ENCODE measurements at regions not wholly inside any gene's neighbourhood (a gene's known extent, or its start where the extent isn't known, plus 50 kb on each side); places are given as distances from the start of the nearest gene placed in this dataset.

DNA sequence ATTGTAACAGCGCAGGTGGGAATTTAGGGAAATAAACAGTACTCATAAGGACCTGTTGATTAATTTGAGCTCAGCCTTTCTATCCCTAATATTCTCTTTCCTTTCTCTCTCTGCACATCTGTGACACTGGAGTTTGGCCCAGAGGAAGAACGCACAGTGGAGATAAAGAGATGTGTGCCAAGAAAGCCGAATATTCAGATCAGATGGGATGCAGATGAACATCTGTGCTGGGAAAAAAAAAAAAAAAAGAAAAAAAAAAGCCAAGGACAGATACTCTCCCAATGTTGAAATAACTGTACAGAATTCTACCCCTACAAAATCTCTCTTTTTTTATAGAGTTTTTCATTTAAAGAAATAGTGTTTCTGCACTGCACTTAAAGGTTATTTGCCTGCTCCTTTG is 485.4 kb downstream of the KCNJ2 start:
- peak; percentile 87 for DNase-seq (ENCODE audit: low spot score)

DNA sequence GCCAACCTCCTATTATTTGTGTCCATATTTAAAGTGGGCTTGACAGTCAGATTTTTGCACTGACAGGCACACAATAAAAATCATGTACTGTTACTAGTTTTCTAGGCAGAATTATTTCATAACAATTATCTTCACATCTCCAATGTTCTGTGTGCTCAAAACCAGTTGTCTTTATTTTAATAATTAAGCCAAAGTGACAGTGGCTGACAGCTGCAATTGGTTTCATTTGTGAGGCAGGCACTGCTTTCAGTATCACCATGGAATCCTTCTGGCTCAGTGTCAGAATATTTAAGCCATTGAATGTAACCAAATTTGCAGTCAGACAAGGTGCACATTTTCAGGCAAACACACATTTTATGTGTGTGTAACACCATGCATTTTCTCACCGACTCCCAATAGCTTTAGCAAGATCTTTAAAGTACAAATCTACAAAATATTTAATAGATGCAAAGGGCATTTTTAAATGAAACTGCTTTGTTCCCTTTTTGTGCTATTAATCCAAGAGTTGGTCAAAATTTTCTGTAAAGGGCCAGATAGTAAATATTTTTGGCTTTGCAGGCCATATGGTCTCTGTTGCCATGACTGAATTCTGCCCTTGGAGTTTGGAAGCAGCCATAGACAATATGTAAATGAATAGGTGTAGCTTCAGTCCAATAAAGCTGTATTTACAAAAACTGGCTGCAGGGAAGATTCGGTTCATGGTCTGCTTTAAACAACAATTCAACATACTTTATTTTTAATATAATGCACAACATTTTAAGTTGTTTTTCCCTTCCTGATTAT is 486.0 kb downstream of the KCNJ2 start:
- peak; percentile 62 for DNase-seq (ENCODE audit: low spot score)

DNA sequence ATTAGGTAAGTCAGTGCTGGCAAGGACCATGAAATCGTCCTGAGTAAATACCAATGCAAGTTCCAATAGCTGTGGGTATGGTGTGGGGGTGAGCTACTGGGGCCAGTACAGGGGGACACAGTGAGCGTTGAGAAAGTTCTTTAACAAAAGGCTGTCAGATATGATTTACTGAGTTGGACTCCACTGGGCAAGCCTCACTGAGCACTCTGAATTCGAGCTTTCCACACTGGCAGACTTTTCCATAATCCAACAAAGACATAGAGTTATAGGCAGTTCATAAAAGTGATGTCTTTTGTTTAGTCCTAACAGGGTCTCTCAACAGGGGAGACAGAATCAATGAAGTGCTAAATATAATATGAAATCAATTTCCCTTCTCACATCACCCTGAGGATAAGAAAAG is 489.0 kb downstream of the KCNJ2 start:
- no peak for DNase-seq (ENCODE audit: low spot score)

DNA sequence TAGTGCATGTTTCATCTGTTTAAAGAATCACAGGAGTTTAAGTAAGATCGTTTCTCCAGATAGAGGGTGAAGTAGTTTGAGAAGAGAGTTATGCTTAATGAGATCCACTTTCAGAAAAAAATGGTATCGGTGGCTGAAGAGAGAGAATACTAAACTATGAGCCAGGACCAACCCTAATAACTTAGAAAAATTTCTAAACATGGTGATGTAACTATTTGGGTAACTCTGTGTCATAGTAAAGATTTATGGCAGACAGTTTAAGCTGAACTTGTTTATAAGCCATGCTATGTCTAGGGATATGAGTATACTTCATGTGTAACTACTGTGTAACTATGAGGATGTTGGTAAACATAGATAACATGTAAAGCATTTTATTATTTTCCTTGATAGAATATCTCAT is 489.5 kb downstream of the KCNJ2 start:
- no peak for DNase-seq (ENCODE audit: low spot score)

DNA sequence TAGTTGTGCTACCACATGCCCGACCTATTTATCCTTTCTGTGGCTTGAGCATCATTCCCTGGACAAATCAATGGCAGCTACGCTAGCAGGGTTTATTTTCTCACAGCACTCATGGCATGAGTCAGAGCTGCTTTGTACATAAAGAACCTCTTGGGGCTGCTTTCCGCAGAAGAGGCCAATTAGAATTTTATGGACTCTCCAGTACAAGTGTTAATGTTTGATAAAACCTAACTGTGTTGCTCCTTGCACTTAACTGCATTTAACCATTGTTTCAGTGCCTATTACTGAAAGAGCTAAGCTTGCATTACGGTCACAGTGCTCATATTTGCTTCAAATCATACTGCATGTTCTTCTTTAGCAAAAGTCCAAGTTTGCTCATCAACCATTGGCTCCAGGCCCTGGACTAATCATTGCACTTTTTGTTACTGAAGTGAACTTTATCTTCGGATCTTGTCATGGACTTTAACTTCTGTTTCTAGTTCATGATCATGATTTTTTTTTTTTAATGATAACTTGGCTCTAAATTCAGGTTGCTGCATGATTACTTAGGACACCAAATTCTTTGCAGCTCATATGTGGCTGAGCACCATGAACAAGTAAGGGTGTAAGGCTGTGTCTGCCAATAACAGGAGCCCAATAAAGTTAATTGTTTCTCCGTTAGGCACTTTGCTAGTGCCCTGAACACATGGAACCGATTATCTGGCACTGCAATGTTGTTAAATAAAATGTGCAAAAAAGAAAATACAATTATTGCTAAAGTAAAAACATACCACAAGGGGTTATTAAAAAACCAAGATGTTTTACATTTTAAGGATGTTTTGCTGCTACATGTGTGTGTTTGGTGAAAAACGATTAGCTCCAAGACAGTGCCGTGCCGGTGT is 492.2 kb downstream of the KCNJ2 start:
- DNase-seq (ENCODE audit: low spot score), result no peak

DNA sequence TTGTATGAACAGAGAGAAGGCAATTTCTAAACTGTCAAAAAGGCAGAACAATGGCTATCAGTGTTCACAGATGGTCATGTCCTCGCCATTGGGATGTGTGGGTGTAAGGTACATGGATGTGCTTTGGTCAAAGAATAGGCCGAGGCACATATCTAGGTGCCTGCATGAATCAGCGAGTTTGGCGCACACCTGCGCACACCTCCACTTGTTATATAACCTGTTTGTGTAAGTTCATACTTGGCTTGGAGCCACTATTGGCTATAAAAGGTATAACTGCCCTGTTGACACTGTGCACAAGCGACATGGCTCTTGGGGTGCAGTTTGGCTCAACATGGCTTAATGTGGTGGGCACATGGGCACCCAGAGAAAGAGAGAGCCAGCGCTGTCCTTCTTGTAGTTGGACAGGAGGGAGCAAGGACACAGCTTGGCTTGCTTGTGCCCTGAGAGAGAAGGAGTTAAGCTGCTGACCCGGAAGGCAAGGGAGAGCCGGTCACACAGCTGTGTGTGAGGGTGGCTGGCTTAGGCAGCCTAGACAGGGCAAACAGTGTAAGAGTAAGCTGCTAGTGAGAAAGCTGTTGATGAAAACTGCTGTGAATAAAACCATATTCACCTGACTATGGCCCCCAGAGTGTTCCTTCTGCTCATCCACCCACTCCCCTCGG is 499.1 kb downstream of the KCNJ2 start:
- no peak for DNase-seq (ENCODE audit: low spot score)

DNA sequence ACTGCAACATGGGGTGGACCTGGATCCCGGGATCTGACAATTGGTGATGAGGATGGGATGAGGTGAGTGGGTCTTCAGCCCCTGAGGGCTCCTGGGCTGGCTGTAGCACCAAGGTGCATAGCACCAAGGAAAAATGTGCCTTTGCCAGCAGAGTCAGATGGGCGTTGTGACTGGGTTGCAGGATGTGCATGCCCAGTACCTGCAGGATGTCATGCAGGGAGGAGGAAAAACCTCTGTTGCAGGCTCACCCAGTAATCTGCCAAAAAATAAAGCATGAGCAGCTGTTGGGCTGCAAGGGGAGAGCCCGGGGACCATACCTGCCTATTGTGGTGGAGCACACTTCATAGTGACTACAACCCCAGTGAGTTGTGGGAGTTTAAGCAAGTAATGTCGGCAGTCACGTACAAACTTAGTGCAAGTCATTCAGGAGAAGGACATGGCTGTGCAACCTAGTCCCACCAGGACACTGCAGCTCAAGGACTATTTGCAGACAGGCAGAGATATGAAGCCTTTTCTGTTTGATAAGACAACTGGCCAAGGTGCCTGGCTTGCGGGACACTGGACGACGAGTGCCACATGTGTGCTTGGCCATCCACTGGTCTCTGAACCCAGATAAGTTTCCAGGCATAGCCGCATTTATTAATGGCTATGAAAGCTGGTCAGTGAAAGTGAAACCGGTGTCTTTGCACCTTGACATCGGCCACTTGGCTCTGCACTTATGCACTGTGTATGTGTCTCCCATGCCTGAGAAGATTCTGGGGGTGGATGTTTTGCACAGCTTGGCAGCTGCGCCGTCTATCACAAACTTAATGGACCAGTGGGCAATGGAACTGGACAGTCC is 499.8 kb downstream of the KCNJ2 start:
- no peak for DNase-seq (ENCODE audit: low spot score)

DNA sequence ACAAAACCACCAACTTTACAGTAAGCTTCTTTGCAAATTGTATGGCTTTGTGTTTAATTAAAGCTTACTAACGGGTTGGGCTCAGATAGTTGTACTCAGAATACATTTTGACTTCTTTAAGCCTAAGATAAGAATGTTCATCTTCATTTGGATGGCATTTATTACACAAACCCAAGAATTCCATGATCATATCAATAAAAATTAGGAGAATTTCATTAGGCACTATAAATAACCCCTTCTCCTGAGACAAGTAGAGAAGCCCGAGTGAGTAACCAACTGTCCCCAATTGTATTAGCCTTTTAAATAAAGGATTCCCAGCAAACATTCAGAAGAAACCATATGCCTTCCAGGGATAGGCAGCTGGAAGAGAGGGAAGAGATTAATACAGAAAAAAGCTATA is 504.7 kb downstream of the KCNJ2 start:
- no peak for DNase-seq (ENCODE audit: low spot score)

GRCh38 chr17:70675070-70675590 is 505.8 kb downstream of the KCNJ2 start:
- no peak for DNase-seq (ENCODE audit: low spot score)

GRCh38 chr17:70677783-70678647 is 508.7 kb downstream of the KCNJ2 start:
- no peak for DNase-seq (ENCODE audit: low spot score)

- DNase-seq (ENCODE audit: low spot score), result no peak
Observed at GRCh38 chr17:70678889-70679288, 509.6 kb downstream of the KCNJ2 start.

DNA sequence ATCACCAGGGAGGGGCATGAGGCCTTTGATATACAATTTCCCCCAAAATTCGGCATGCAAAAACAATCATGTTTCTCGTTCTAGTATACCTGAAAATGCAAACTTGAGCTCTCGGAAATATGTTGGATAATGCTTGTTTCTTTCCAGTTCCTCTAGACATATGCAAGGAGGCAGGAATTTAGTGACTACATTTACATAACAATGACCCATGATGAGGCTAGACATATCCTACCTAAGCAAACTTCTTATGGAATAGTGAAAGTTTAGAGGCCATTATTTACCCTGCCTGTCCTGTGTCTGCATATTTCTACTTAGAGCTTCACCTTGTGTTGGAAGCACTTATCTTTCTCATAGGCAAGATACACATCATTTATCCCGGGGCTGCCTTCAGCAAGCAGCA is 514.6 kb downstream of the KCNJ2 start:
- DNase-seq (ENCODE audit: low spot score), result no peak

- DNase-seq (ENCODE audit: low spot score), result no peak
Observed at GRCh38 chr17:70687421-70687820, 518.1 kb downstream of the KCNJ2 start.

- DNase-seq (ENCODE audit: low spot score), result no peak
Observed at GRCh38 chr17:70691150-70691549, 521.8 kb downstream of the KCNJ2 start.

DNA sequence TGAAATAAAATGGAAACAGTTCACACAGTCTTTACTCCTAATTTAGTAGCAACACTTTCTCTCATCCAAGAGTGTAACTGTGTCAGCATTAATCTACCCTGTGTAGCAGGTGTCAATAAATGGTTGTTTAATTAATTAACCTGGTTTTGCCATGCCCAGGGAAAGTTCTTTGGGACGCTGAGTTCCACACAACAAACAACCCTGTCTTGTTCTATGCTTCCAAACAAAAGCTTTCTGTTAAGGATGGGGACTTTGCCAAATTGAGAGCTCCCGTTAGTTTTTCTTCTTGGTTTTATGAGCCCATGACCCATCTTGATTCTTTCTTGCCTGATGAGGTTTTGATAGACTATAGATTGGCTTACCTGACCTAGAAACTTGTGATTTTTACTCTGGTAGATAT is 530.1 kb downstream of the KCNJ2 start:
- DNase-seq (ENCODE audit: low spot score), result peak; percentile 83

DNA sequence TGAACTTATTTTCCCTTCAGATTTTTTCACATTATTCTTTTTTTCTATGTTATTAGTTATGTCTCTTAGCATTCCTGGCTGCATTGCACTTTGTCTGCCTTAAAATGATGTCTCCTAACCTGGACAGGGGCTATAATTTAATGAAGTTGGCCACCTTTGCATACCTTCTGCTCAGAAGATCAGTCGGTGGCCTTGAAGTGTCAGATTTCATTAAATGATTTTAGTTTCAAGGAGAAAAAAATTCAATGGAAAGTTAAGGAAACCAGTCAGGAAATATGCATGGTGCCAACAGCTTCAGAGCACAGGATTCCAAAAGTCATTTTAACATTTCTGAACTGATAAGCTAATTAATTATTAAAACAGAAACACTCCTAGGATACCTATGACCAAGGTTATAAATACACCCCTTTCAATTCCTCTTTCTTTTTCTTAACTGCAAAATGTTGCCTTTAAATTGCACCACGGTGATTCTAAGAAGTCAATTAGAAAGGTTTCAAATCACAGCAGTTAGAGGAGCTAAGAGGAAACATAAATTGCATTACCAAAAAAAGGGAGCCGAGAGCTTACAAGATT is 533.4 kb downstream of the KCNJ2 start:
- DNase-seq (ENCODE audit: low spot score), result no peak

DNA sequence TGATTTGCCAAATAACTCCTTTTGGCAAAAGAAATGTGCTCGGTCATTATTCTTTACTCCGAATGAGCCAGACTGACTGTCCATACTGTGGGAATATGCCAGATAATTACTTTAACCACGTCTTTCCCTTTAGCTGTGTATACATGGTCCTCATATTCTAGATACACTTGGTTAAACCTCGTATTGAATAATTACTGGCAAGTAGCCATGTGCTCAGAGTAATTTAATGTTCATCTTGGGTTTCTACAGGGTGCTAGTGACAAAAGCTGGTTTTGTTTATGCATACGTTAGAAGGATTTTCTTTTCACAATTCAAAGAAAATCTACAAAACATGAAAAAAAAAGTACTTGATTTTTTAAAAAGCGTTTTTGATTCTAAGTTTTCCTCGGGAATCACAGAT is 540.3 kb downstream of the KCNJ2 start:
- no peak for DNase-seq (ENCODE audit: low spot score)

DNA sequence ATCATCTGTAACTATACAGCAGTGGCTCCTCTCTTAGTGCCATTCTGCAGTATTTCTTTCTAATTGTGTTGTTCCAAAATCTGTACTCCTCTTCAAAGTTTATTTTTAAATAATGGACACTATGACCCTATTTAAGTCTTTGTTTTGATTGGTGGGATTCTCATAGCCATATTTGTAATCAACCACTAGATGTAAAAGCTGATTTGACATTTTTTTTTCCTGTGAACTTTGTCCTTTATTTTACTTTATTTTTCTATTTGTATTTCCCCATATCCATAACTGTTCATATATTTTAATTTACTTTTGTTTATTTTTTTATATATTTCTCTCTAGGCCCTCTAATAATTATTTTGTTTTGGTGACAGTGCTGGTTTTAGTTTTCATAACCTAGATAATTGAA is 544.4 kb downstream of the KCNJ2 start:
- no peak for DNase-seq (ENCODE audit: low spot score)

DNA sequence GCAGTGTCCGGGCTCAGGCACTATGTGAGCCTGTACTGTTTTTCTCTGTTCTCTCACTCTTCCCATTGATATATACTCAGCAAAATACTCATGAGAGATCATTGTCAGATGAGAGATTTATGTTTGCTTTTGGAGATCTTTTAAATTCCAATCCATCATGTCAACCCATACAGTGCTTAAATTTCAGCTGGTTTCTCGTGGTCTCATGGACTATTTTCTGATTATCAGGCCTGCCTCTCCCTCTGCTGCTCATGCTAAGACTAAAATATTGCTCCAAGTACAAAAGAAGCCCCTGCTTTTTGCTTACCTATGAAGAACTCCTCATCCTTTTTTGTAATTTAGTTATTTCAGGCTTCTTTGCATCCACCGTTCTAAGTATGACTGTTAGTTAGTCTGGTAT is 547.2 kb downstream of the KCNJ2 start:
- DNase-seq (ENCODE audit: low spot score), result peak; percentile 40

- no peak for DNase-seq (ENCODE audit: low spot score)
Observed at GRCh38 chr17:70717042-70717441, 547.7 kb downstream of the KCNJ2 start.
